OCI-LY7 (cell line): ENCODE measurements at regions not wholly inside any gene's neighbourhood (a gene's known extent, or its start where the extent isn't known, plus 50 kb on each side); places are given as distances from the start of the nearest gene placed in this dataset.

Experiments
- BruUV-seq: library from RNA; stranded (reverse); fragments of 400-500 nt; replicated peaks from 2 replicates; lab custom pipeline; 2021; lab: Mats Ljungman, UMichigan
- CTCF ChIA-PET: fragments of 300-600 bp; sonication (Branson Sonifier 250); formaldehyde crosslinking; loops from one replicate; lab custom pipeline; 2022; ENCODE audit warnings: antibody characterized with exemption; ENCODE audit not compliant: unreplicated experiment; lab: Charles Lee
- POLR2A ChIA-PET: fragments of 300-600 bp; sonication (Branson Sonifier 250); formaldehyde crosslinking; loops from one replicate; lab custom pipeline; 2022; ENCODE audit warnings: antibody characterized with exemption; lab: Charles Lee
- DNase-seq: peaks from one replicate; pipeline ENCODE4 v3.0.0-alpha.2; 2015; ENCODE audit warnings: low spot score
- H2AFZ ChIP-seq: fragments of 200-600 bp; sonication (generic), shearing (Covaris generic); 2 replicates; pipeline ENCODE4 v1.6.1; 2014; ENCODE audit warnings: mild to moderate bottlenecking, antibody characterized with exemption, low read length, moderate library complexity
- H3K27ac ChIP-seq: fragments of 200-600 bp; sonication (generic); 2 replicates; pipeline ENCODE4 v1.5.1; 2014; ENCODE audit warnings: mixed run types, low read depth, mild to moderate bottlenecking, moderate library complexity, low read length, inconsistent platforms; ENCODE audit not compliant: poor library complexity, severe bottlenecking
- H3K36me3 ChIP-seq: fragments of 200-600 bp; sonication (generic); 2 replicates; pipeline ENCODE4 v1.6.1; 2014; ENCODE audit warnings: mild to moderate bottlenecking, antibody characterized with exemption, low read length, moderate library complexity, mixed read lengths; ENCODE audit not compliant: insufficient read depth
- H3K4me1 ChIP-seq: fragments of 200-600 bp; sonication (generic); 2 replicates; pipeline ENCODE4 v1.5.1; 2014; ENCODE audit warnings: mild to moderate bottlenecking, low read length; ENCODE audit not compliant: insufficient read depth, poor library complexity, severe bottlenecking
- H3K4me2 ChIP-seq: fragments of 200-600 bp; sonication (generic); 2 replicates; pipeline ENCODE4 v1.6.1; 2014; ENCODE audit warnings: mild to moderate bottlenecking, low read length
- H3K4me3 ChIP-seq: fragments of 200-600 bp; sonication (generic); 2 replicates; pipeline ENCODE4 v1.5.1; 2014; ENCODE audit warnings: mild to moderate bottlenecking, low read depth, low read length; ENCODE audit not compliant: poor library complexity, severe bottlenecking
- H3K79me2 ChIP-seq: fragments of 200-600 bp; sonication (generic); 2 replicates; pipeline ENCODE4 v1.6.1; 2016; ENCODE audit warnings: low read depth, mild to moderate bottlenecking, low read length, moderate library complexity, mixed read lengths; ENCODE audit not compliant: insufficient read depth
- H3K9me2 ChIP-seq: fragments of 200-600 bp; sonication (generic); 2 replicates; pipeline ENCODE4 v1.6.1; 2016; ENCODE audit warnings: mild to moderate bottlenecking, low read length, mixed read lengths; ENCODE audit not compliant: insufficient read depth
- H3K9me3 ChIP-seq: fragments of 200-600 bp; sonication (generic); 2 replicates; pipeline ENCODE4 v1.6.1; 2014; ENCODE audit warnings: mild to moderate bottlenecking, mixed run types, low read length, mixed read lengths
- H4K20me1 ChIP-seq: fragments of 200-600 bp; sonication (generic); 2 replicates; pipeline ENCODE4 v1.6.1; 2014; ENCODE audit warnings: mild to moderate bottlenecking, antibody characterized with exemption, low read length, moderate library complexity, mixed read lengths; ENCODE audit not compliant: insufficient read depth
- EZH2phosphoT487 ChIP-seq: fragments of 200-600 bp; sonication (generic); IDR thresholded peaks from 2 replicates; pipeline ENCODE4 v1.6.1; 2018; ENCODE audit warnings: low read depth, borderline replicate concordance, mild to moderate bottlenecking, mixed run types, antibody characterized with exemption, low read length, moderate library complexity, mixed read lengths
- intact Hi-C: fragments of 100-400 bp; cut with micrococcal nuclease; formaldehyde crosslinking; loops from one replicate; pipeline ENCODE4 v1.10.0; 2022; ENCODE audit not compliant: unreplicated experiment
- TF ChIP-seq, protein P1 (sequence below): fragments of 200-600 bp; sonication (generic); conservative IDR thresholded peaks from 2 replicates; pipeline ENCODE4 v1.5.1; 2014; ENCODE audit warnings: mild to moderate bottlenecking, antibody characterized with exemption, low read length, moderate library complexity, mixed read lengths

DNA sequence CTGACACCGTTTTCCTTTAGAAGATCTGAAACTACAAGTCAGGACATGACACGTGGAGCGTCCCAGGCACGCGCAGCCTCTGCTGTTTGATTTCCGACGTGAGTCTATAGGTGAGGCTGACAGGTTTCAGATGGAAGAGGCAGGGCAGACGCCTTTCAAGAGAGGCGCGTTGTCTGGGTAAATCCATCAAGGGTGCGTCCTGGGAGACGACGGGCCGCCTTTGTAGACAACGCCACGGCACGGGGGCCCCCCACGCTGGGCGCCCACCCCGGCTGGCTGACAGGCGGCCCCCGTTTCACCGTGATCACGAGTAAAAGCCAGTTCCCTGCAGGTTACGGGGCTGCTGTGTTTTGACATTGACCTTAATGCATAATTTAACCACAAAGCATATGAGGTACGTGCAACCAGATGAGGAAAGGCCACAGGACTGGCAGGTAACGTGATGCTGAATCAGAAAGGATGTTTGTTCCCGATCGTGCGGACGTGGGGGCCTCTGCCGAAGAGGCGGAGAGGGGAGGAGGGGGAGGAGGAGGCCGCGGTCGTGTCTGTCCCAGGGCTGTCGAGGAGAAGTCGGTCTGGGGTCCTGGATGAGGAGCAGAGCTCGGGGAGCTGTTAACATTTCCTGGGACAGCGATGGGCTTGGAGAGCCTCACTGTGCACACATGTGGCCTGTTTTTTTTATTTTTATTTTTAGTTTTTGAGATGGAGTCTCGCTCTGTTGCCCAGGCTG lies 51.1 kb upstream of the PPP2R3B start:
- H3K4me1 ChIP-seq = no peaks in the 10 kb centered on the region
- no peak overlapping the region for H3K27ac ChIP-seq
- no peaks in the 10 kb centered on the region for H3K36me3 ChIP-seq
- no peak overlapping the region for H3K4me2 ChIP-seq
- TF ChIP-seq, protein P1, sequence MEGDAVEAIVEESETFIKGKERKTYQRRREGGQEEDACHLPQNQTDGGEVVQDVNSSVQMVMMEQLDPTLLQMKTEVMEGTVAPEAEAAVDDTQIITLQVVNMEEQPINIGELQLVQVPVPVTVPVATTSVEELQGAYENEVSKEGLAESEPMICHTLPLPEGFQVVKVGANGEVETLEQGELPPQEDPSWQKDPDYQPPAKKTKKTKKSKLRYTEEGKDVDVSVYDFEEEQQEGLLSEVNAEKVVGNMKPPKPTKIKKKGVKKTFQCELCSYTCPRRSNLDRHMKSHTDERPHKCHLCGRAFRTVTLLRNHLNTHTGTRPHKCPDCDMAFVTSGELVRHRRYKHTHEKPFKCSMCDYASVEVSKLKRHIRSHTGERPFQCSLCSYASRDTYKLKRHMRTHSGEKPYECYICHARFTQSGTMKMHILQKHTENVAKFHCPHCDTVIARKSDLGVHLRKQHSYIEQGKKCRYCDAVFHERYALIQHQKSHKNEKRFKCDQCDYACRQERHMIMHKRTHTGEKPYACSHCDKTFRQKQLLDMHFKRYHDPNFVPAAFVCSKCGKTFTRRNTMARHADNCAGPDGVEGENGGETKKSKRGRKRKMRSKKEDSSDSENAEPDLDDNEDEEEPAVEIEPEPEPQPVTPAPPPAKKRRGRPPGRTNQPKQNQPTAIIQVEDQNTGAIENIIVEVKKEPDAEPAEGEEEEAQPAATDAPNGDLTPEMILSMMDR = no peak
- no peak for TF ChIP-seq EZH2phosphoT487
- no peak overlapping the region for H2AFZ ChIP-seq
- peaks cover 5% of the 10 kb centered on the region; the same call in 1 of the 2 replicates for H3K9me3 ChIP-seq
- no peaks in the 10 kb centered on the region for H4K20me1 ChIP-seq
- intact Hi-C loops = no loop called here
- CTCF ChIA-PET = no interaction called here
- no peaks in the 10 kb centered on the region for H3K79me2 ChIP-seq
- H3K9me2 ChIP-seq = no peaks in the 10 kb centered on the region
- DNase-seq = no peak
- POLR2A ChIA-PET = no interaction called here
- no TSS peak for BruUV-seq
- H3K4me3 ChIP-seq = no peak overlapping the region

DNA sequence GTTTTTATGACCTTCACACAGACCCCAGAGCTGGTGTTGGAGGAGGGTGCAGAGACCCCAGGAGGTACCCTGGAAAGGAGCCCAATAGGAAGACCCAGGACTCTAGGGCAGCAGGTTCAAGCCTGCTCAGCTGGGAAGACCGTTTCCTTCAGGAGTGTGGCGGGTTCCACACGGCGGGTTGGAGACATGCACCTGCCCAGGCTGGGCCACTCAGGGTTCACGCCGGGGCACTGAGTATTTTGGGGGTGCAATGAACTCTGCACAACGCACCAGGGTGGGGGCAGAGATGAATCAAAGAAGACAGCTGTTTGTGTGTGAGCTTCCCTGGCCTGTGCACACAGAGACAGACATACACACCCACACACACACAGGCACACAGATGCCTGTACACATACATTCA lies 52.5 kb upstream of the PPP2R3B start:
- no peaks in the 10 kb centered on the region for H3K79me2 ChIP-seq
- peaks cover 5% of the 10 kb centered on the region; the same call in 1 of the 2 replicates for H3K9me3 ChIP-seq
- H3K27ac ChIP-seq = no peak overlapping the region
- no peak overlapping the region for H2AFZ ChIP-seq
- no peak overlapping the region for H3K4me2 ChIP-seq
- no peaks in the 10 kb centered on the region for H3K36me3 ChIP-seq
- TF ChIP-seq, protein P1 = no peak
- TF ChIP-seq EZH2phosphoT487 = no peak
- no peak for DNase-seq
- H3K4me1 ChIP-seq = no peaks in the 10 kb centered on the region
- no TSS peak for BruUV-seq
- POLR2A ChIA-PET = no interaction called here
- H4K20me1 ChIP-seq = no peaks in the 10 kb centered on the region
- H3K4me3 ChIP-seq = no peak overlapping the region
- H3K9me2 ChIP-seq = no peaks in the 10 kb centered on the region
- CTCF ChIA-PET = no interaction called here
- intact Hi-C loops = no loop called here

DNA sequence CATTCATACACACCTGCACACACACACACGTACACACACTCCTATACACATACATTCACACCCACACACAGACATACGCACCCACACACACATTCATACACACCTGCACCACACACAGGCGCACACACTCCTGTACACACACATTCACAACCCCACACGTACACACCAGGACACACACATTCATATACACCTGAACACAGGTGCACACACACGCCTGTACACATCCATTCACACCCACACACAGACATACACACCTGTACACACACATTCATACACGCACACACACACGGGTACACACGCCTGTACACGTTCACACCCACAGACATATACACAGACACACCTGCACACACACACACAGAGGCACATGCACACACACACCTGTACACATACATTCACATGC lies 53.0 kb upstream of the PPP2R3B start:
- BruUV-seq = no TSS peak
- Histone ChIP-seq H3K27ac (no peak overlapping the region), H2AFZ (no peak overlapping the region), H3K9me3 (peaks cover 5% of the 10 kb centered on the region; the same call in 1 of the 2 replicates), H3K4me3 (no peak overlapping the region), H3K4me1 (no peaks in the 10 kb centered on the region), H3K4me2 (no peak overlapping the region), H3K79me2 (no peaks in the 10 kb centered on the region), H3K9me2 (no peaks in the 10 kb centered on the region), H3K36me3 (no peaks in the 10 kb centered on the region), H4K20me1 (no peaks in the 10 kb centered on the region)
- DNase-seq = no peak
- TF ChIP-seq, protein P1 = no peak
- TF ChIP-seq EZH2phosphoT487 = no peak
- ChIA-PET CTCF (no interaction called here), POLR2A (no interaction called here)
- intact Hi-C loops = no loop called here
